ENCODE measurements at regions not wholly inside any gene's neighbourhood (a gene's known extent, or its start where the extent isn't known, plus 50 kb on each side); places are given as distances from the start of the nearest gene placed in this dataset.

DNA sequence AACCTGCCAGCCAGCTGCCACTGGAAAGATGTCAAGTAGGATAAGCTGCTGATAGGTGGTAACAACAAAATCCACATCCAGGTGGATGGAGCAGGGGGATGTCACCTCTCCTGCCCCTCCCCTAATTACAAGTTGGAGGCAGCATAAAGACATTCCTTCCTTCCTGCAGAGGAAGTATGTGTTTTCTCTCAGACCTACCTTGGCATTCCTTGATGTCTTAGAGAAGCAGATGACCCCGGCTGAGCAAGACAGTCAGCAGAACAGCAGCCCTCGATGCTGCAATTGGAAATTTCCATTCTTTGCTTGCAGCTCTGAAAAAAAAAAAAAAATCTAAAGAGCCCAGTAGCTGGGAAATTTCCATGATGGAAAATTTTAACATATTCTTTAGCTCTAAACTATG is 137.5 kb upstream of the MKLN1 start:
- 37 to 56% methylated on average over 2 of the region's 2 CpGs for WGBS, 2 donors

DNA sequence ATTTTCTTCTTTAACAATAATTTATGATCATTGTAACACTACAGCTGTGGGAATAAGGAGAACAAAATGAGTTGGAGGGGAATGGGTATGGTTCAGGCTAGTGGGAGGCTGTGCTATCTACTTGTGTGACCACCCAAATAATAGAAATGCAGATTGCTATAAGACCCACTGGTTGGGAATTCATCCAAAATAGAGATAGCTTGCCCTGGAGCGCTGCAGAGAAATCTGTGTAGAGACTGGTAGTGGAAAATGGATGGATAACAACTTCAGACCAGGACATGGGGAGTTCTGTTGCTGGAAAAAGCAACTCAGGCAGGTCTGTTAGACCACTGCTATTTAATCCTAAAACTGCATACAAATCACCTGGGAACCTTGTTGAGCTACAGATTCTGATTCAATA is 137.1 kb upstream of the MKLN1 start:
- no peaks in the 10 kb centered on the region for H3K36me3 ChIP-seq (ENCODE audit: low read depth, missing control alignments)
- intact Hi-C loops (cut with DNase I; ENCODE audit: low total_unique reads), result no loop called here
- H3K27ac ChIP-seq, result peak overlapping the region in 1 of 2 donors; percentile 51
- no peaks in the 10 kb centered on the region for H3K27me3 ChIP-seq
- H3K4me3 ChIP-seq, result no peak overlapping the region
- peaks cover 9% of the 10 kb centered on the region for H3K4me1 ChIP-seq
- DNase-seq, result no peak
- H3K9me3 ChIP-seq, result no peaks in the 10 kb centered on the region
- TF ChIP-seq, protein P1, sequence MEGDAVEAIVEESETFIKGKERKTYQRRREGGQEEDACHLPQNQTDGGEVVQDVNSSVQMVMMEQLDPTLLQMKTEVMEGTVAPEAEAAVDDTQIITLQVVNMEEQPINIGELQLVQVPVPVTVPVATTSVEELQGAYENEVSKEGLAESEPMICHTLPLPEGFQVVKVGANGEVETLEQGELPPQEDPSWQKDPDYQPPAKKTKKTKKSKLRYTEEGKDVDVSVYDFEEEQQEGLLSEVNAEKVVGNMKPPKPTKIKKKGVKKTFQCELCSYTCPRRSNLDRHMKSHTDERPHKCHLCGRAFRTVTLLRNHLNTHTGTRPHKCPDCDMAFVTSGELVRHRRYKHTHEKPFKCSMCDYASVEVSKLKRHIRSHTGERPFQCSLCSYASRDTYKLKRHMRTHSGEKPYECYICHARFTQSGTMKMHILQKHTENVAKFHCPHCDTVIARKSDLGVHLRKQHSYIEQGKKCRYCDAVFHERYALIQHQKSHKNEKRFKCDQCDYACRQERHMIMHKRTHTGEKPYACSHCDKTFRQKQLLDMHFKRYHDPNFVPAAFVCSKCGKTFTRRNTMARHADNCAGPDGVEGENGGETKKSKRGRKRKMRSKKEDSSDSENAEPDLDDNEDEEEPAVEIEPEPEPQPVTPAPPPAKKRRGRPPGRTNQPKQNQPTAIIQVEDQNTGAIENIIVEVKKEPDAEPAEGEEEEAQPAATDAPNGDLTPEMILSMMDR (IDR thresholded peaks at IDR 0.05), result no peak
- no peak for TF ChIP-seq POLR2A (IDR thresholded peaks at IDR 0.05)
- WGBS, 2 donors, result 86 to 88% methylated on average over 1 of the region's 1 CpG

More for the DNA sequence above, 137.5 kb upstream of the MKLN1 start:
- Histone ChIP-seq H3K4me1 (peaks cover 9% of the 10 kb centered on the region), H3K9me3 (no peaks in the 10 kb centered on the region), H3K27ac (peak overlapping the region in 1 of 2 donors; percentile 51), H3K27me3 (no peaks in the 10 kb centered on the region), H3K4me3 (no peak overlapping the region), H3K36me3 (ENCODE audit: low read depth, missing control alignments) (no peaks in the 10 kb centered on the region)
- intact Hi-C loops (cut with DNase I; ENCODE audit: low total_unique reads), result no loop called here
- DNase-seq, result no peak
- TF ChIP-seq, protein P1 (IDR thresholded peaks at IDR 0.05), result no peak
- no peak for TF ChIP-seq POLR2A (IDR thresholded peaks at IDR 0.05)

DNA sequence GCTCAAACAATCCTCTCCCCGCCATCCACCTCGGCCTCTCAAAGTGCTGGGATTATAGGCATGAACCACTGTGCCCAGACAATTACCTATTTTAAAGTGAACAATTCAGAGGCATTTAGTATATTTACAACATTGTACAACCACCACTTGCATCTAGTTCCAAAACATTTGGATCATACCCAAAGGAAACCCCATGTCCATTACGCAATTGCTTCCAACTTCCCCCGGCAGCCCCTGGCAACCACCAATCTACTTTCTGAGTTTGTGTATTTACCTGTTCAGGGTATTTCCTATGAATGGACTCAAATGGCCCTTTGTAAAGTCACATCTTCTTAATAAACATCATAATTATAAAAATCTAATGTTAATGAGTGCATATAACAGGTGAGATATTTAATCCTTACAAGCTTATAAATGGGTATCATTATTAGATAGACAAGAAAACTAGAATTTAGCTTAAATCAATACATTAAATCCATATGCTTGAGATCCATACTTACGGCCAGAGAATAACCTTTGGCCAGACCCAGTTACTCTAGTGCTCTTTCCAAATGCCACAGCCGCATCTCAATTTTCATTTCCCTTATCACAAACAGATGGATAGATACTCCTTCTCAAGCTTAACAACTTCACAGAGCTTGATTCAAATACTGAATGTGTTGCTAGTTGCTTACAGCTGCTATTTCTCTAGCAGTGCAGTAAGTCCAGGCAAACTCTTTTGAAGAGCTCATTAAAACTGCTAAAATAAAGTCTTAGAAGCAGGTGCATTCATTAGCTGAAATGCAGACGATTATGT is 133.4 kb upstream of the MKLN1 start:
- no peak for TF ChIP-seq POLR2A (IDR thresholded peaks at IDR 0.05)
- TF ChIP-seq, protein P1 (IDR thresholded peaks at IDR 0.05), result no peak
- no peak overlapping the region for H3K27ac ChIP-seq
- no peak overlapping the region for H3K4me3 ChIP-seq
- no peaks in the 10 kb centered on the region for H3K4me1 ChIP-seq
- intact Hi-C loops (cut with DNase I; ENCODE audit: low total_unique reads), result no loop called here
- no peaks in the 10 kb centered on the region for H3K27me3 ChIP-seq
- no peak for DNase-seq
- H3K9me3 ChIP-seq, result no peaks in the 10 kb centered on the region
- 84 to 85% methylated on average over 7 of the region's 7 CpGs for WGBS, 2 donors
- H3K36me3 ChIP-seq (ENCODE audit: low read depth, missing control alignments), result no peaks in the 10 kb centered on the region

DNA sequence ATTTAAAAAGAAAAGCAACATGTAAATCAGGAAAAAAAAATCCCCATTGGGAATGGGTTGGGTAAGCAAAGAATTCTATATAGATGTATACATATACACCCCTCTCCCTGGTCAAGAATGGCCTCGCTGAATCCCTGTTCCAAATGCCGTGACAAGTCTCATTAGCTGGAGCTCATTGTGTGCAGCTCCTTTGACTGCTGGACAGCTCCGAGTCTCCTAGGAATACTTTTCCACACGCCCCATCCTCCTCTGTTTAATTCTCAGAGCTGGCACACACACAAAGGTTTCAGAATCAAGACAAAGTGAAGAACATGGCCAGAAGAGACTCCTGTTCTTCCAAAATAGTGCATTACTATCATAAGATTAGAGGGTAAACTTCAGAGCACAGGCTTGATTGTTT is 130.9 kb upstream of the MKLN1 start:
- TF ChIP-seq, protein P1 (IDR thresholded peaks at IDR 0.05), result no peak
- no peak for TF ChIP-seq POLR2A (IDR thresholded peaks at IDR 0.05)
- Histone ChIP-seq H3K9me3 (no peaks in the 10 kb centered on the region), H3K27ac (no peak overlapping the region), H3K4me1 (no peaks in the 10 kb centered on the region), H3K36me3 (ENCODE audit: low read depth, missing control alignments) (no peaks in the 10 kb centered on the region), H3K4me3 (no peak overlapping the region), H3K27me3 (no peaks in the 10 kb centered on the region)
- intact Hi-C loops (cut with DNase I; ENCODE audit: low total_unique reads), result no loop called here
- peak; percentile 43 for DNase-seq
- WGBS, 2 donors, result 23 to 49% methylated on average over 4 of the region's 4 CpGs

Measured in testis (tissue), 2 donors.